Smooth muscle cell (in vitro differentiated cells): ENCODE measurements at regions not wholly inside any gene's neighbourhood (a gene's known extent, or its start where the extent isn't known, plus 50 kb on each side); places are given as distances from the start of the nearest gene placed in this dataset.

ENCODE experiments used
- DNase-seq: peaks from one replicate; lab custom pipeline; 2025; ENCODE audit not compliant: unreplicated experiment; lab: John Stamatoyannopoulos, UW
- H2AFZ ChIP-seq: fragments of 200-600 bp; sonication (generic); 2 replicates; pipeline ENCODE4 v1.6.0; 2016; ENCODE audit warnings: antibody characterized with exemption, low read depth, mild to moderate bottlenecking
- H3F3A ChIP-seq: fragments of 200-600 bp; sonication (generic); 2 replicates; pipeline ENCODE4 v1.6.0; 2017; ENCODE audit warnings: antibody characterized with exemption, low read depth
- H3K27ac ChIP-seq: fragments of 200-600 bp; sonication (generic); 2 replicates; pipeline ENCODE4 v1.5.1; 2016; ENCODE audit warnings: low read depth, mild to moderate bottlenecking
- H3K27me3 ChIP-seq: fragments of 200-600 bp; sonication (generic); 2 replicates; pipeline ENCODE4 v1.6.1; 2016; ENCODE audit warnings: low read depth, mild to moderate bottlenecking
- H3K36me3 ChIP-seq: fragments of 200-600 bp; sonication (generic); 2 replicates; pipeline ENCODE4 v1.5.1; 2016; ENCODE audit warnings: low read depth
- H3K4me1 ChIP-seq: fragments of 200-600 bp; sonication (generic); 2 replicates; pipeline ENCODE4 v1.5.1; 2016; ENCODE audit warnings: low read depth
- H3K4me2 ChIP-seq: fragments of 200-600 bp; sonication (generic); 2 replicates; pipeline ENCODE4 v1.6.0; 2016; ENCODE audit warnings: mild to moderate bottlenecking
- H3K4me3 ChIP-seq: fragments of 200-600 bp; sonication (generic); 2 replicates; pipeline ENCODE4 v1.5.1; 2016; ENCODE audit warnings: mild to moderate bottlenecking
- H3K79me2 ChIP-seq: fragments of 200-600 bp; sonication (generic); 2 replicates; pipeline ENCODE4 v1.6.0; 2016; ENCODE audit warnings: low read depth, mild to moderate bottlenecking
- H3K9ac ChIP-seq: fragments of 200-600 bp; sonication (generic); 2 replicates; pipeline ENCODE4 v1.6.0; 2016; ENCODE audit warnings: low read depth
- H3K9me3 ChIP-seq: fragments of 200-600 bp; sonication (generic); replicated peaks from 2 replicates; pipeline ENCODE4 v1.5.1; 2016; ENCODE audit warnings: low read depth
- H4K20me1 ChIP-seq: fragments of 200-600 bp; sonication (generic); 2 replicates; pipeline ENCODE4 v1.6.0; 2016; ENCODE audit warnings: low read depth
- CTCF ChIP-seq: fragments of 200-600 bp; sonication (generic); IDR thresholded peaks from 2 replicates; pipeline ENCODE4 v1.5.1; 2017; ENCODE audit warnings: borderline replicate concordance, mild to moderate bottlenecking, antibody characterized with exemption; ENCODE audit not compliant: insufficient read depth, poor library complexity, severe bottlenecking
- WGBS: methylation state at CpG from one replicate; pipeline ENCODE4 v1.1.7; 2016; ENCODE audit warnings: low lambda C conversion rate; 5-methylcytosine and 5-hydroxymethylcytosine counted together

GRCh38 chr2:221807706-221808105, 235.6 kb upstream of the EPHA4 start:
- H3K9ac ChIP-seq, result no peak overlapping the region
- no peaks in the 10 kb centered on the region for H3K36me3 ChIP-seq
- 94% methylated on average over 1 of the region's 1 CpG for WGBS
- no peak overlapping the region for H3K4me3 ChIP-seq
- no peak overlapping the region for H3K27ac ChIP-seq
- H3K79me2 ChIP-seq, result no peaks in the 10 kb centered on the region
- no peak for DNase-seq
- no peaks in the 10 kb centered on the region for H3F3A ChIP-seq
- no peak overlapping the region for H2AFZ ChIP-seq
- H3K4me2 ChIP-seq, result no peak overlapping the region
- H3K9me3 ChIP-seq, result no peaks in the 10 kb centered on the region
- H4K20me1 ChIP-seq, result no peaks in the 10 kb centered on the region
- H3K4me1 ChIP-seq, result peaks cover 11% of the 10 kb centered on the region
- no peaks in the 10 kb centered on the region for H3K27me3 ChIP-seq
- TF ChIP-seq CTCF, result no peak

- H3F3A ChIP-seq, result no peaks in the 10 kb centered on the region
- H3K27ac ChIP-seq, result no peak overlapping the region
- H3K4me2 ChIP-seq, result no peak overlapping the region
- H3K4me3 ChIP-seq, result no peak overlapping the region
- H3K9ac ChIP-seq, result no peak overlapping the region
- H3K9me3 ChIP-seq, result no peaks in the 10 kb centered on the region
- 100% methylated on average over 1 of the region's 1 CpG for WGBS
- H3K4me1 ChIP-seq, result no peaks in the 10 kb centered on the region
- no peak overlapping the region for H2AFZ ChIP-seq
- no peaks in the 10 kb centered on the region for H3K27me3 ChIP-seq
- no peaks in the 10 kb centered on the region for H4K20me1 ChIP-seq
- no peak for DNase-seq
- no peak for TF ChIP-seq CTCF
- no peaks in the 10 kb centered on the region for H3K36me3 ChIP-seq
- H3K79me2 ChIP-seq, result no peaks in the 10 kb centered on the region
Measured at GRCh38 chr2:221802089-221802488, 230.0 kb upstream of the EPHA4 start.

- no peak for TF ChIP-seq CTCF
- no peaks in the 10 kb centered on the region for H3K27me3 ChIP-seq
- no peaks in the 10 kb centered on the region for H4K20me1 ChIP-seq
- H3K79me2 ChIP-seq, result no peaks in the 10 kb centered on the region
- H3K27ac ChIP-seq, result no peak overlapping the region
- no peaks in the 10 kb centered on the region for H3K9me3 ChIP-seq
- no peaks in the 10 kb centered on the region for H3F3A ChIP-seq
- no peak for DNase-seq
- peaks cover 16% of the 10 kb centered on the region for H3K4me1 ChIP-seq
- WGBS, result 35% methylated on average over 7 of the region's 7 CpGs
- no peak overlapping the region for H3K9ac ChIP-seq
- H2AFZ ChIP-seq, result no peak overlapping the region
- H3K4me2 ChIP-seq, result no peak overlapping the region
- H3K4me3 ChIP-seq, result no peak overlapping the region
- H3K36me3 ChIP-seq, result no peaks in the 10 kb centered on the region
Measured at GRCh38 chr2:221792971-221793521, 220.9 kb upstream of the EPHA4 start.

GRCh38 chr2:221791844-221792243, 219.7 kb upstream of the EPHA4 start:
- Histone ChIP-seq H4K20me1 (no peaks in the 10 kb centered on the region), H3K4me3 (no peak overlapping the region), H3K27ac (no peak overlapping the region), H3F3A (no peaks in the 10 kb centered on the region), H3K36me3 (no peaks in the 10 kb centered on the region), H3K27me3 (no peaks in the 10 kb centered on the region), H3K4me2 (no peak overlapping the region), H3K4me1 (peaks cover 16% of the 10 kb centered on the region), H3K9me3 (no peaks in the 10 kb centered on the region), H3K9ac (no peak overlapping the region), H3K79me2 (no peaks in the 10 kb centered on the region), H2AFZ (no peak overlapping the region)
- DNase-seq, result no peak
- TF ChIP-seq CTCF, result no peak
- WGBS, result 98% methylated on average over 2 of the region's 2 CpGs
